A549 (cell line): ENCODE measurements at regions not wholly inside any gene's neighbourhood (a gene's known extent, or its start where the extent isn't known, plus 50 kb on each side); places are given as distances from the start of the nearest gene placed in this dataset.

Source experiments
- ATAC-seq, 2 experiments: fragments of 200-7000 bp in 1 of 2; fragments of >200 bp in 1 of 2; cut with Nextera tagmentation in 1 of 2; cut with Tn5 transposase in 1 of 2; 3 replicates each; pipeline versions ENCODE4 v1.8.0 to v1.9.1; 2018 to 2020; ENCODE audit warnings: mild to moderate bottlenecking in 1 of 2, moderate library complexity in 1 of 2
- CTCF ChIA-PET: fragments of 300-600 bp; sonication (Branson Sonifier 250); formaldehyde crosslinking; extraction: SDS; loops from one replicate; lab custom pipeline; 2021; ENCODE audit warnings: antibody characterized with exemption, inconsistent platforms; lab: Yijun Ruan, JAX
- POLR2A ChIA-PET: fragments of 350-600 bp; formaldehyde crosslinking; extraction: SDS; loops from one replicate; lab custom pipeline; 2021; ENCODE audit warnings: antibody characterized with exemption, inconsistent platforms; lab: Yijun Ruan, JAX
- DNase-seq, 2 experiments: peaks; one replicate each; pipeline versions ENCODE4 v3.0.0 to v3.0.0-alpha.2; 2011 to 2016; ENCODE audit warnings: low read depth in 1 of 2, low spot score in 1 of 2
- FAIRE-seq: peaks from 2 replicates; lab custom pipeline; 2011; peaks lifted over from hg19 to GRCh38; lab: Jason Lieb, UNC
- H3K27ac ChIP-seq, 2 experiments: fragments of >200 bp; sonication (Bioruptor Twin); formaldehyde crosslinking; 3 replicates each; pipeline ENCODE4 v1.5.1; 2016 to 2017
- H3K4me1 ChIP-seq: fragments of >200 bp; sonication (Bioruptor Twin); formaldehyde crosslinking; 3 replicates; pipeline ENCODE4 v1.6.1; 2016
- H3K4me2 ChIP-seq: fragments of >200 bp; sonication (Bioruptor Twin); formaldehyde crosslinking; 3 replicates; pipeline ENCODE4 v1.6.1; 2016
- H3K4me3 ChIP-seq: fragments of >200 bp; sonication (Bioruptor Twin); formaldehyde crosslinking; 3 replicates; pipeline ENCODE4 v1.5.1; 2016
- H3K9me3 ChIP-seq: fragments of >200 bp; sonication (Bioruptor Twin); formaldehyde crosslinking; 3 replicates; pipeline ENCODE4 v1.6.1; 2016
- BCL3 ChIP-seq: fragments of >200 bp; sonication (Bioruptor Twin); formaldehyde crosslinking; IDR thresholded peaks from 3 replicates; pipeline ENCODE4 v1.6.1; 2016
- BHLHE40 ChIP-seq: IDR thresholded peaks from 2 replicates; pipeline ENCODE4 v1.6.1; 2012; ENCODE audit warnings: low read depth, low read length, inconsistent platforms
- CBX2 ChIP-seq: fragments of 200-600 bp; sonication (generic); IDR thresholded peaks from 2 replicates; pipeline ENCODE4 v1.6.1; 2016; ENCODE audit warnings: low read depth, mild to moderate bottlenecking, borderline replicate concordance
- CEBPB ChIP-seq, 2 experiments: fragments of >200 bp in 1 of 2; sonication (Bioruptor Twin) in 1 of 2; formaldehyde crosslinking in 1 of 2; IDR thresholded peaks; 2 replicates each; pipeline ENCODE4 v1.6.1; 2012 to 2016
- CTCF ChIP-seq: fragments of >200 bp; sonication (Bioruptor Twin); formaldehyde crosslinking; IDR thresholded peaks from 3 replicates; pipeline ENCODE4 v1.5.1; 2016
- E2F6 ChIP-seq: IDR thresholded peaks from 2 replicates; pipeline ENCODE4 v1.6.1; 2012; ENCODE audit warnings: low read depth, borderline replicate concordance
- HDAC2 ChIP-seq: fragments of 200-600 bp; sonication (generic); IDR thresholded peaks from 2 replicates; pipeline ENCODE4 v1.6.1; 2016
- HES2 ChIP-seq: fragments of >200 bp; sonication (Bioruptor Twin); formaldehyde crosslinking; IDR thresholded peaks from 2 replicates; pipeline ENCODE4 v1.6.1; 2016
- HEYL ChIP-seq: fragments of 250-450 bp; sonication (Bioruptor Pico); IDR thresholded peaks from 2 replicates; pipeline ENCODE4 v1.8.0; 2021; ENCODE audit warnings: mild to moderate bottlenecking, moderate library complexity
- HMGXB4 ChIP-seq: fragments of 250-450 bp; sonication (Bioruptor Pico); IDR thresholded peaks from 2 replicates; pipeline ENCODE4 v1.5.0; 2021; ENCODE audit warnings: mild to moderate bottlenecking, moderate library complexity, borderline replicate concordance
- HOXA7 ChIP-seq: fragments of 250-450 bp; sonication (Bioruptor Pico); IDR thresholded peaks from 2 replicates; pipeline ENCODE4 v1.5.0; 2020; ENCODE audit warnings: mild to moderate bottlenecking, moderate library complexity
- HOXB5 ChIP-seq: fragments of 250-450 bp; sonication (Bioruptor Pico); IDR thresholded peaks from 2 replicates; pipeline ENCODE4 v1.5.0; 2020; ENCODE audit warnings: mild to moderate bottlenecking, moderate library complexity
- JUN ChIP-seq, 2 experiments: fragments of >200 bp; sonication (Bioruptor Twin); formaldehyde crosslinking; IDR thresholded peaks; 2 replicates in 1 of 2; 3 replicates in 1 of 2; pipeline ENCODE4 v1.6.1; 2016 to 2017
- JUNB ChIP-seq: fragments of >200 bp; sonication (Bioruptor Twin); formaldehyde crosslinking; IDR thresholded peaks from 2 replicates; pipeline ENCODE4 v1.6.1; 2016
- KDM1A ChIP-seq: fragments of 200-600 bp; sonication (generic); IDR thresholded peaks from 2 replicates; pipeline ENCODE4 v1.6.1; 2016; ENCODE audit warnings: low read depth, mild to moderate bottlenecking
- MAFK ChIP-seq: fragments of 450-650 bp; IDR thresholded peaks from 2 replicates; pipeline ENCODE4 v1.6.1; 2014; ENCODE audit not compliant: partially characterized antibody
- NPAS2 ChIP-seq: fragments of 250-450 bp; sonication (Bioruptor Pico); IDR thresholded peaks from 2 replicates; pipeline ENCODE4 v1.8.0; 2022; ENCODE audit warnings: mild to moderate bottlenecking, moderate library complexity, borderline replicate concordance
- PBX3 ChIP-seq: IDR thresholded peaks from 2 replicates; pipeline ENCODE4 v1.6.1; 2012
- RCOR1 ChIP-seq: fragments of 150-350 bp; IDR thresholded peaks from 2 replicates; pipeline ENCODE4 v1.6.1; 2014; ENCODE audit warnings: antibody characterized with exemption, low read length, low read depth
- RNF2 ChIP-seq: fragments of 200-600 bp; sonication (generic); IDR thresholded peaks from 2 replicates; pipeline ENCODE4 v1.6.1; 2016; ENCODE audit warnings: low read depth, mild to moderate bottlenecking, antibody characterized with exemption, moderate library complexity, borderline replicate concordance
- SREBF2 ChIP-seq: fragments of 450-650 bp; IDR thresholded peaks from 2 replicates; pipeline ENCODE4 v1.6.1; 2014; ENCODE audit warnings: mild to moderate bottlenecking, moderate library complexity
- TFCP2L1 ChIP-seq: fragments of 250-450 bp; sonication (Bioruptor Pico); IDR thresholded peaks from 2 replicates; pipeline ENCODE4 v1.5.0; 2021; ENCODE audit warnings: mild to moderate bottlenecking
- TP53 ChIP-seq: fragments of 250-450 bp; sonication (Bioruptor Pico); IDR thresholded peaks from 2 replicates; pipeline ENCODE4 v1.5.0; 2021; ENCODE audit warnings: mild to moderate bottlenecking, moderate library complexity
- WGBS: methylation state at CpG from one replicate; pipeline ENCODE4 v1.1.6; 2017; ENCODE audit errors: missing lambda C conversion rate; 5-methylcytosine and 5-hydroxymethylcytosine counted together

GRCh38 chr2:862355-862687 lies 88.3 kb upstream of the SNTG2 start:
- TF ChIP-seq JUNB (no peak), NPAS2 (CRISPR knock-in tag) (no peak), CTCF (no peak), CEBPB (IDR thresholded peaks at IDR 0.05) (no peak), TFCP2L1 (no peak), HDAC2 (no peak), HMGXB4 (CRISPR knock-in tag) (no peak), RCOR1 (no peak), KDM1A (no peak), JUN (IDR thresholded peaks at IDR 0.05) (no peak), HOXB5 (CRISPR knock-in tag) (no peak), HOXA7 (CRISPR knock-in tag) (no peak), CBX2 (no peak), BCL3 (no peak), SREBF2 (no peak), MAFK (no peak)
- ChIA-PET CTCF (no interaction called here), POLR2A (no interaction called here)
- DNase-seq, result no peak
- Histone ChIP-seq H3K4me2 (no peak overlapping the region), H3K4me1 (no peaks in the 10 kb centered on the region), H3K4me3 (no peak overlapping the region), H3K27ac (no peak overlapping the region), H3K9me3 (no peaks in the 10 kb centered on the region)
- no peak for FAIRE-seq
- no peak; a peak in 1 of 6 replicates for ATAC-seq
- 62% methylated on average over 17 of the region's 17 CpGs for WGBS

GRCh38 chr2:861655-862354 lies 88.8 kb upstream of the SNTG2 start:
- Histone ChIP-seq H3K4me3 (no peak overlapping the region), H3K4me1 (no peaks in the 10 kb centered on the region)
- FAIRE-seq (no peak), DNase-seq (no peak)
- TF ChIP-seq HOXA7 (CRISPR knock-in tag), result no peak
- TF ChIP-seq HES2, result no peak
- no peak for TF ChIP-seq RCOR1
- no peak for TF ChIP-seq PBX3
- no peak for TF ChIP-seq KDM1A
- TF ChIP-seq RNF2, result no peak
- TF ChIP-seq BHLHE40, result no peak
- no peak for TF ChIP-seq E2F6
- no peak for TF ChIP-seq HEYL (CRISPR knock-in tag)
- TF ChIP-seq CTCF, result no peak
- no peak for TF ChIP-seq HMGXB4 (CRISPR knock-in tag)
- TF ChIP-seq TP53 (CRISPR knock-in tag), result no peak
- TF ChIP-seq, all 56 proteins: peak for 0
- 22% methylated on average over 22 of the region's 24 CpGs for WGBS
- CTCF ChIA-PET, result no interaction called here
- no peak for ATAC-seq
- Histone ChIP-seq H3K4me2 (no peak overlapping the region), H3K27ac (no peak overlapping the region), H3K9me3 (no peaks in the 10 kb centered on the region)
- POLR2A ChIA-PET, result no interaction called here
